Smooth muscle cell (in vitro differentiated cells): ENCODE measurements at regions not wholly inside any gene's neighbourhood (a gene's known extent, or its start where the extent isn't known, plus 50 kb on each side); places are given as distances from the start of the nearest gene placed in this dataset.

ENCODE experiments used
- DNase-seq: peaks from one replicate; lab custom pipeline; 2025; ENCODE audit not compliant: unreplicated experiment; lab: John Stamatoyannopoulos, UW
- H2AFZ ChIP-seq: fragments of 200-600 bp; sonication (generic); 2 replicates; pipeline ENCODE4 v1.6.0; 2016; ENCODE audit warnings: antibody characterized with exemption, low read depth, mild to moderate bottlenecking
- H3F3A ChIP-seq: fragments of 200-600 bp; sonication (generic); 2 replicates; pipeline ENCODE4 v1.6.0; 2017; ENCODE audit warnings: antibody characterized with exemption, low read depth
- H3K27ac ChIP-seq: fragments of 200-600 bp; sonication (generic); 2 replicates; pipeline ENCODE4 v1.5.1; 2016; ENCODE audit warnings: low read depth, mild to moderate bottlenecking
- H3K27me3 ChIP-seq: fragments of 200-600 bp; sonication (generic); 2 replicates; pipeline ENCODE4 v1.6.1; 2016; ENCODE audit warnings: low read depth, mild to moderate bottlenecking
- H3K36me3 ChIP-seq: fragments of 200-600 bp; sonication (generic); 2 replicates; pipeline ENCODE4 v1.5.1; 2016; ENCODE audit warnings: low read depth
- H3K4me1 ChIP-seq: fragments of 200-600 bp; sonication (generic); 2 replicates; pipeline ENCODE4 v1.5.1; 2016; ENCODE audit warnings: low read depth
- H3K4me2 ChIP-seq: fragments of 200-600 bp; sonication (generic); 2 replicates; pipeline ENCODE4 v1.6.0; 2016; ENCODE audit warnings: mild to moderate bottlenecking
- H3K4me3 ChIP-seq: fragments of 200-600 bp; sonication (generic); 2 replicates; pipeline ENCODE4 v1.5.1; 2016; ENCODE audit warnings: mild to moderate bottlenecking
- H3K79me2 ChIP-seq: fragments of 200-600 bp; sonication (generic); 2 replicates; pipeline ENCODE4 v1.6.0; 2016; ENCODE audit warnings: low read depth, mild to moderate bottlenecking
- H3K9ac ChIP-seq: fragments of 200-600 bp; sonication (generic); 2 replicates; pipeline ENCODE4 v1.6.0; 2016; ENCODE audit warnings: low read depth
- H3K9me3 ChIP-seq: fragments of 200-600 bp; sonication (generic); replicated peaks from 2 replicates; pipeline ENCODE4 v1.5.1; 2016; ENCODE audit warnings: low read depth
- H4K20me1 ChIP-seq: fragments of 200-600 bp; sonication (generic); 2 replicates; pipeline ENCODE4 v1.6.0; 2016; ENCODE audit warnings: low read depth
- WGBS: methylation state at CpG from one replicate; pipeline ENCODE4 v1.1.7; 2016; ENCODE audit warnings: low lambda C conversion rate; 5-methylcytosine and 5-hydroxymethylcytosine counted together
- TF ChIP-seq, protein P1 (sequence below): fragments of 200-600 bp; sonication (generic); IDR thresholded peaks from 2 replicates; pipeline ENCODE4 v1.5.1; 2017; ENCODE audit warnings: borderline replicate concordance, mild to moderate bottlenecking, antibody characterized with exemption; ENCODE audit not compliant: insufficient read depth, poor library complexity, severe bottlenecking

DNA sequence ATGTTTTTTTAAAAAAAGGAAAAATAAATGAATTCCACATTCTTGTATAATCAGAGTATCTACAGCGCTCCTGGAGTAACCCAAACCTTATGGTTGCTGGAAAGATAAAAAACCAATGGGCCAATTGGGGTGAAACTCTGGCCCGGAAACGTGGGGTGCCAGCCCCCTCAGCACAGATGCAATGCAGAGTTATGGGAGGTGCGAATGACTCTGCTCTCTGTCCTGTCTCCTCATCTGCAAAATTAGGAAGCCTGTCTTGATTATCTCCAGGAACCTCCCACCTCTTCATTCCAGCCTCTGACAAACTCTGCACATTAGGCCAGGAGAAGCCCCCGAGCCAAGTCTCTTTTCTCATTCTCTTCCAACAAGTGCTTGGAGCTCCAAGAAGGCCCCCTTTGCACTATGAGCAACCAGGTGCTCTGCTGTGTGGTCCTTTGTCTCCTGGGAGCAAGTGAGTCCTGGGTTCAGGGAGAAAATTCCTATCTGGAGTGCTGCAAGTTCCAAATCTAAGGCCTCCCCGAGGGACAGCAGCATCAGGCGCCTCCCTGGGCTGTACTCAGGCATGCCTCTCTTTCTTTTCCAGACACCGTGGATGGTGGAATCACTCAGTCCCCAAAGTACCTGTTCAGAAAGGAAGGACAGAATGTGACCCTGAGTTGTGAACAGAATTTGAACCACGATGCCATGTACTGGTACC is 130.5 kb upstream of the PRSS1 start:
- no peak overlapping the region for H3K4me2 ChIP-seq
- no peak for DNase-seq
- no peak overlapping the region for H3K27ac ChIP-seq
- H3K4me1 ChIP-seq, result no peaks in the 10 kb centered on the region
- H3K9me3 ChIP-seq, result no peaks in the 10 kb centered on the region
- H3K9ac ChIP-seq, result no peak overlapping the region
- WGBS, result 91% methylated on average over 9 of the region's 9 CpGs
- no peaks in the 10 kb centered on the region for H3F3A ChIP-seq
- no peaks in the 10 kb centered on the region for H3K27me3 ChIP-seq
- no peaks in the 10 kb centered on the region for H4K20me1 ChIP-seq
- H3K4me3 ChIP-seq, result no peak overlapping the region
- H3K79me2 ChIP-seq, result no peaks in the 10 kb centered on the region
- H2AFZ ChIP-seq, result no peak overlapping the region
- no peaks in the 10 kb centered on the region for H3K36me3 ChIP-seq
- TF ChIP-seq, protein P1, sequence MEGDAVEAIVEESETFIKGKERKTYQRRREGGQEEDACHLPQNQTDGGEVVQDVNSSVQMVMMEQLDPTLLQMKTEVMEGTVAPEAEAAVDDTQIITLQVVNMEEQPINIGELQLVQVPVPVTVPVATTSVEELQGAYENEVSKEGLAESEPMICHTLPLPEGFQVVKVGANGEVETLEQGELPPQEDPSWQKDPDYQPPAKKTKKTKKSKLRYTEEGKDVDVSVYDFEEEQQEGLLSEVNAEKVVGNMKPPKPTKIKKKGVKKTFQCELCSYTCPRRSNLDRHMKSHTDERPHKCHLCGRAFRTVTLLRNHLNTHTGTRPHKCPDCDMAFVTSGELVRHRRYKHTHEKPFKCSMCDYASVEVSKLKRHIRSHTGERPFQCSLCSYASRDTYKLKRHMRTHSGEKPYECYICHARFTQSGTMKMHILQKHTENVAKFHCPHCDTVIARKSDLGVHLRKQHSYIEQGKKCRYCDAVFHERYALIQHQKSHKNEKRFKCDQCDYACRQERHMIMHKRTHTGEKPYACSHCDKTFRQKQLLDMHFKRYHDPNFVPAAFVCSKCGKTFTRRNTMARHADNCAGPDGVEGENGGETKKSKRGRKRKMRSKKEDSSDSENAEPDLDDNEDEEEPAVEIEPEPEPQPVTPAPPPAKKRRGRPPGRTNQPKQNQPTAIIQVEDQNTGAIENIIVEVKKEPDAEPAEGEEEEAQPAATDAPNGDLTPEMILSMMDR, result no peak

DNA sequence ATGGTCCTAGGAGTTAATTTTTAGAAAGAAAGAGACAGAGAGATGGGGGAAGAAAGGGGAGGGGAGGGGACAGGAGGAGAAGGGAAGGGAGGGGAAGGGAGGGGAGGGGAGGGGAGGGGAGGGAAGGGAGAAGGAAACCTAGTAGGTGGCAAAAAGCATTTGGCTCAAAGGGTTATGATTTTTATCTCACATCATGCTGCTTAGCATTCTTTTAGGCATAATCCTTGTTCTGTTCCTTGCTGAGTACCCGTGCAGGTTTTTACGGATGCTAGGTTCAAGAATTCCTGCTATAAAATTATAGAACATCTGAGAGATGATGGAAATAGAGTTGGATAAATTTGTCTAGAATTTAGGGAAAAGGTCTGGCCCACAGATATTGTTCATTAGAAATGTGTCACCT is 132.4 kb upstream of the PRSS1 start:
- Histone ChIP-seq H3K9me3 (no peaks in the 10 kb centered on the region), H3K36me3 (no peaks in the 10 kb centered on the region), H3K27me3 (no peaks in the 10 kb centered on the region), H3K79me2 (no peaks in the 10 kb centered on the region), H3K4me1 (no peaks in the 10 kb centered on the region), H3F3A (no peaks in the 10 kb centered on the region), H3K4me3 (no peak overlapping the region), H3K27ac (no peak overlapping the region), H4K20me1 (no peaks in the 10 kb centered on the region), H3K9ac (no peak overlapping the region), H2AFZ (no peak overlapping the region), H3K4me2 (no peak overlapping the region)
- no peak for DNase-seq
- WGBS, result 96% methylated on average over 2 of the region's 2 CpGs
- TF ChIP-seq, protein P1, result no peak

DNA sequence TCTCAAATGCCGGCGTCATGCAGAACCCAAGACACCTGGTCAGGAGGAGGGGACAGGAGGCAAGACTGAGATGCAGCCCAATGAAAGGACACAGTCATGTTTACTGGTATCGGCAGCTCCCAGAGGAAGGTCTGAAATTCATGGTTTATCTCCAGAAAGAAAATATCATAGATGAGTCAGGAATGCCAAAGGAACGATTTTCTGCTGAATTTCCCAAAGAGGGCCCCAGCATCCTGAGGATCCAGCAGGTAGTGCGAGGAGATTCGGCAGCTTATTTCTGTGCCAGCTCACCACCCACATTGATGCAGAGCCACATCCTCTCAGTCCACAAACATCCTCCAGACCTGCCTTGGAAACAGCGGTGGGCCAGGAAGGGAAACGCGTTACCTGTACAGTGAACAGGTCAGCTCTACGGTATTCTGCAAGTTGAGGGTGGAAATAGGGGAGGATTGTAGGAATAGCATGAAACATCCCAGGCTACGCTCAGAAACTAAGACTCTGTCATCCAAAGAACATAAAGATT is 133.1 kb upstream of the PRSS1 start:
- no peaks in the 10 kb centered on the region for H3K9me3 ChIP-seq
- no peak overlapping the region for H3K27ac ChIP-seq
- no peaks in the 10 kb centered on the region for H4K20me1 ChIP-seq
- H3F3A ChIP-seq, result no peaks in the 10 kb centered on the region
- TF ChIP-seq, protein P1, result no peak
- no peak overlapping the region for H3K4me2 ChIP-seq
- H3K4me1 ChIP-seq, result no peaks in the 10 kb centered on the region
- DNase-seq, result no peak
- H3K9ac ChIP-seq, result no peak overlapping the region
- no peaks in the 10 kb centered on the region for H3K36me3 ChIP-seq
- no peak overlapping the region for H3K4me3 ChIP-seq
- H3K79me2 ChIP-seq, result no peaks in the 10 kb centered on the region
- H2AFZ ChIP-seq, result no peak overlapping the region
- no peaks in the 10 kb centered on the region for H3K27me3 ChIP-seq
- 88% methylated on average over 11 of the region's 11 CpGs for WGBS

DNA sequence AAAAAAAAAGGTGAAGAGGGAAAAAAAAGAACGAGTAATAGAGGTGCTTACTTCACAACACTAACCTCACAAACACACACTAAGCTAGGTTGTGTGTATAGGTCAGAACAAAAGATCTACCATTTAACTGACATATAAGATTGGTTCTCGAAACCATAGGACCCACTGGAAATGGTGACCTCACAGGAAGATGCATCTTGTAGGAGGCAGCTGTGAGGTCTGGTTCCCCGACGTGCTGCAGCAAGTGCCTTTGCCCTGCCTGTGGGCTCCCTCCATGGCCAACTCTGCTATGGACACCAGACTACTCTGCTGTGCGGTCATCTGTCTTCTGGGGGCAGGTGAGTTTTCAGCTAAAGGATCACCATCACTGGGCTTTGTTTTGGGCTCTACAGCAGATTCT is 133.8 kb upstream of the PRSS1 start:
- no peaks in the 10 kb centered on the region for H3F3A ChIP-seq
- H3K9ac ChIP-seq, result no peak overlapping the region
- H3K4me1 ChIP-seq, result no peaks in the 10 kb centered on the region
- H3K79me2 ChIP-seq, result no peaks in the 10 kb centered on the region
- H3K36me3 ChIP-seq, result no peaks in the 10 kb centered on the region
- no peak overlapping the region for H3K4me3 ChIP-seq
- H3K9me3 ChIP-seq, result no peaks in the 10 kb centered on the region
- TF ChIP-seq, protein P1, result no peak
- DNase-seq, result no peak
- H3K4me2 ChIP-seq, result no peak overlapping the region
- H4K20me1 ChIP-seq, result no peaks in the 10 kb centered on the region
- H3K27ac ChIP-seq, result no peak overlapping the region
- H3K27me3 ChIP-seq, result no peaks in the 10 kb centered on the region
- H2AFZ ChIP-seq, result no peak overlapping the region
- 96% methylated on average over 5 of the region's 5 CpGs for WGBS
